Astrocyte (in vitro differentiated cells and primary cell): ENCODE measurements at regions not wholly inside any gene's neighbourhood (a gene's known extent, or its start where the extent isn't known, plus 50 kb on each side); places are given as distances from the start of the nearest gene placed in this dataset.

Experiments used
- DNase-seq: peaks from one replicate; pipeline ENCODE4 v3.0.0-alpha.2; 2010; ENCODE audit warnings: low read depth
- FAIRE-seq: peaks from 2 replicates; lab custom pipeline; 2011; peaks lifted over from hg19 to GRCh38; lab: Jason Lieb, UNC
- H2AFZ ChIP-seq: 2 replicates; pipeline ENCODE4 v1.6.0; 2012; ENCODE audit warnings: low read depth, low read length, inconsistent platforms
- H3K27ac ChIP-seq: 2 replicates; pipeline ENCODE4 v1.5.1; 2011; ENCODE audit warnings: low read depth, low read length, inconsistent platforms
- H3K27me3 ChIP-seq: 2 replicates; pipeline ENCODE4 v1.6.0; 2011; ENCODE audit warnings: low read length, inconsistent platforms; ENCODE audit not compliant: insufficient read depth
- H3K36me3 ChIP-seq: 2 replicates; pipeline ENCODE4 v1.5.1; 2011; ENCODE audit warnings: low read length, inconsistent platforms; ENCODE audit not compliant: insufficient read depth
- H3K4me1 ChIP-seq: 2 replicates; pipeline ENCODE4 v1.5.1; 2011; ENCODE audit warnings: low read length, inconsistent platforms; ENCODE audit not compliant: insufficient read depth
- H3K4me2 ChIP-seq: 2 replicates; pipeline ENCODE4 v1.6.0; 2012; ENCODE audit warnings: low read length, inconsistent platforms
- H3K4me3 ChIP-seq: 2 replicates; pipeline ENCODE4 v1.5.1; 2011; ENCODE audit warnings: low read depth, mild to moderate bottlenecking, low read length, inconsistent platforms; ENCODE audit not compliant: insufficient read depth
- H3K79me2 ChIP-seq: 2 replicates; pipeline ENCODE4 v1.6.0; 2012; ENCODE audit warnings: mild to moderate bottlenecking, low read length, inconsistent platforms; ENCODE audit not compliant: insufficient read depth
- H3K9ac ChIP-seq: 2 replicates; pipeline ENCODE4 v1.6.0; 2012; ENCODE audit warnings: mild to moderate bottlenecking, low read length, inconsistent platforms
- H3K9me3 ChIP-seq: 2 replicates; pipeline ENCODE4 v1.5.1; 2012; ENCODE audit warnings: low read depth, mild to moderate bottlenecking, low read length, inconsistent platforms; ENCODE audit not compliant: insufficient read depth
- H4K20me1 ChIP-seq: 2 replicates; pipeline ENCODE4 v1.6.0; 2012; ENCODE audit warnings: low read length, inconsistent platforms; ENCODE audit not compliant: insufficient read depth
- H3K27ac Mint-ChIP-seq: one replicate; pipeline ENCODE4 v1.8.0; 2021; ENCODE audit warnings: mild to moderate bottlenecking, mixed read lengths; ENCODE audit not compliant: unreplicated experiment
- H3K27me3 Mint-ChIP-seq: one replicate; pipeline ENCODE4 v1.8.0; 2021; ENCODE audit warnings: low read depth, mixed read lengths; ENCODE audit not compliant: unreplicated experiment
- H3K36me3 Mint-ChIP-seq: one replicate; pipeline ENCODE4 v1.8.0; 2021; ENCODE audit warnings: low read depth, mixed read lengths; ENCODE audit not compliant: unreplicated experiment
- H3K4me1 Mint-ChIP-seq: one replicate; pipeline ENCODE4 v1.8.0; 2021; ENCODE audit warnings: low read depth, mixed read lengths; ENCODE audit not compliant: unreplicated experiment
- H3K4me3 Mint-ChIP-seq: one replicate; pipeline ENCODE4 v1.8.0; 2021; ENCODE audit warnings: mild to moderate bottlenecking, moderate library complexity, mixed read lengths; ENCODE audit not compliant: unreplicated experiment
- H3K9me3 Mint-ChIP-seq: one replicate; pipeline ENCODE4 v1.8.0; 2021; ENCODE audit warnings: mild to moderate bottlenecking, mixed read lengths; ENCODE audit not compliant: unreplicated experiment
- CTCF ChIP-seq: IDR thresholded peaks from 2 replicates; pipeline ENCODE4 v1.5.1; 2011; ENCODE audit warnings: low read depth, mild to moderate bottlenecking, inconsistent platforms, low read length, moderate library complexity; ENCODE audit not compliant: insufficient read depth
- EZH2 ChIP-seq: IDR thresholded peaks from 2 replicates; pipeline ENCODE4 v1.6.1; 2012; ENCODE audit warnings: mild to moderate bottlenecking, low read length, inconsistent platforms; ENCODE audit not compliant: insufficient read depth

GRCh38 chr7:98701372-98701771 lies 84.3 kb downstream of the NPTX2 start:
- H3K4me1 ChIP-seq, result no peaks in the 10 kb centered on the region
- Mint-ChIP-seq H3K27ac (no peak overlapping the region), H3K27me3 (peaks cover 21% of the 10 kb centered on the region), H3K4me3 (no peak overlapping the region), H3K4me1 (no peaks in the 10 kb centered on the region), H3K9me3 (peaks cover 9% of the 10 kb centered on the region), H3K36me3 (no peaks in the 10 kb centered on the region)
- no peak overlapping the region for H3K4me2 ChIP-seq
- H3K27ac ChIP-seq, result no peak overlapping the region
- H3K4me3 ChIP-seq, result no peak overlapping the region
- FAIRE-seq, result no peak
- H3K27me3 ChIP-seq, result peaks cover 4% of the 10 kb centered on the region
- no peaks in the 10 kb centered on the region for H3K36me3 ChIP-seq
- no peaks in the 10 kb centered on the region for H3K79me2 ChIP-seq
- no peak for DNase-seq
- no peak overlapping the region for H3K9ac ChIP-seq
- TF ChIP-seq CTCF (no peak), EZH2 (no peak)
- H2AFZ ChIP-seq, result no peak overlapping the region
- H3K9me3 ChIP-seq, result peaks cover 4% of the 10 kb centered on the region
- no peaks in the 10 kb centered on the region for H4K20me1 ChIP-seq

- no peaks in the 10 kb centered on the region for H3K4me1 Mint-ChIP-seq
- TF ChIP-seq CTCF (no peak), EZH2 (no peak)
- Histone ChIP-seq H3K9me3 (peaks cover 4% of the 10 kb centered on the region), H3K9ac (no peak overlapping the region), H3K4me2 (no peak overlapping the region), H3K4me1 (no peaks in the 10 kb centered on the region), H3K36me3 (no peaks in the 10 kb centered on the region), H3K79me2 (no peaks in the 10 kb centered on the region), H3K4me3 (no peak overlapping the region), H3K27ac (no peak overlapping the region), H2AFZ (no peak overlapping the region), H3K27me3 (peaks cover 4% of the 10 kb centered on the region), H4K20me1 (no peaks in the 10 kb centered on the region)
- H3K4me3 Mint-ChIP-seq, result no peak overlapping the region
- FAIRE-seq (no peak), DNase-seq (no peak)
- peaks cover 6% of the 10 kb centered on the region for H3K9me3 Mint-ChIP-seq
- H3K27ac Mint-ChIP-seq, result no peak overlapping the region
- H3K36me3 Mint-ChIP-seq, result no peaks in the 10 kb centered on the region
- H3K27me3 Mint-ChIP-seq, result peaks cover 21% of the 10 kb centered on the region
Observed at GRCh38 chr7:98702021-98702420, 84.9 kb downstream of the NPTX2 start.

- H3K4me3 ChIP-seq, result no peak overlapping the region
- H3K27me3 ChIP-seq, result peaks cover 4% of the 10 kb centered on the region
- H4K20me1 ChIP-seq, result no peaks in the 10 kb centered on the region
- H3K4me2 ChIP-seq, result no peak overlapping the region
- H3K79me2 ChIP-seq, result no peaks in the 10 kb centered on the region
- H3K36me3 ChIP-seq, result no peaks in the 10 kb centered on the region
- Mint-ChIP-seq H3K4me1 (no peaks in the 10 kb centered on the region), H3K9me3 (peaks cover 3% of the 10 kb centered on the region), H3K27me3 (peaks cover 19% of the 10 kb centered on the region), H3K27ac (no peak overlapping the region), H3K36me3 (no peaks in the 10 kb centered on the region), H3K4me3 (no peak overlapping the region)
- H3K9me3 ChIP-seq, result no peaks in the 10 kb centered on the region
- no peak for TF ChIP-seq CTCF
- no peak for TF ChIP-seq EZH2
- H3K4me1 ChIP-seq, result no peaks in the 10 kb centered on the region
- DNase-seq (no peak), FAIRE-seq (no peak)
- H3K9ac ChIP-seq, result no peak overlapping the region
- no peak overlapping the region for H3K27ac ChIP-seq
- H2AFZ ChIP-seq, result no peak overlapping the region
Observed at GRCh38 chr7:98703916-98704315, 86.8 kb downstream of the NPTX2 start.
